K562 (cell line): ENCODE measurements at regions not wholly inside any gene's neighbourhood (a gene's known extent, or its start where the extent isn't known, plus 50 kb on each side); places are given as distances from the start of the nearest gene placed in this dataset.

Experiments used
- ATAC-seq: fragments of 200-7000 bp; cut with Tn5 transposase; 3 replicates; pipeline ENCODE4 v1.9.1; 2020; ENCODE audit warnings: moderate library complexity
- BruUV-seq: library from RNA; stranded (reverse); fragments of 400-500 nt; replicated peaks from 2 replicates; lab custom pipeline; 2021; lab: Mats Ljungman, UMichigan
- CTCF ChIA-PET: fragments of 300-600 bp; formaldehyde crosslinking; extraction: SDS; loops from one replicate; lab custom pipeline; 2021; ENCODE audit warnings: low intra/inter-chr PET ratio; lab: Yijun Ruan, JAX
- POLR2A ChIA-PET: fragments of 300-600, 350-650 bp; sonication (Branson Sonifier 250); formaldehyde crosslinking; extraction: SDS; loops from one replicate; lab custom pipeline; 2021; ENCODE audit warnings: antibody characterized with exemption, inconsistent platforms; lab: Yijun Ruan, JAX
- DNase-seq, 4 experiments: peaks; one replicate each; pipeline versions ENCODE4 v3.0.0 to v3.0.0-alpha.2; 2011 to 2018; ENCODE audit warnings: low spot score in 3 of 4, mixed read lengths in 3 of 4; ENCODE audit errors: extremely low read depth in 1 of 4
- FAIRE-seq: peaks from 2 replicates; lab custom pipeline; 2011; peaks lifted over from hg19 to GRCh38; lab: Jason Lieb, UNC
- H2AFZ ChIP-seq: 2 replicates; pipeline ENCODE4 v1.6.0; 2011; ENCODE audit warnings: low read depth, low read length, control low read depth, inconsistent platforms
- H3K27ac ChIP-seq: fragments of 200-600 bp; 3 replicates; pipeline ENCODE4 v1.8.0; 2011; ENCODE audit warnings: low read depth, mild to moderate bottlenecking, control low read depth, inconsistent platforms, low read length, moderate library complexity, mixed read lengths; ENCODE audit errors: extremely low read depth
- H3K27me3 ChIP-seq, 2 experiments: fragments of 300-600 bp in 1 of 2; 2 replicates in 1 of 2; 3 replicates in 1 of 2; pipeline versions ENCODE4 v1.6.0 to v1.8.0; 2011; ENCODE audit warnings: inconsistent platforms in 2 of 2, low read length in 2 of 2, mild to moderate bottlenecking in 1 of 2, mixed read lengths in 1 of 2, moderate library complexity in 1 of 2; ENCODE audit not compliant: control insufficient read depth in 2 of 2, insufficient read depth in 2 of 2
- H3K36me3 ChIP-seq: fragments of 300-600 bp; 3 replicates; pipeline ENCODE4 v1.8.0; 2011; ENCODE audit warnings: mild to moderate bottlenecking, low read length, inconsistent platforms; ENCODE audit not compliant: control insufficient read depth, insufficient read depth
- H3K4me1 ChIP-seq, 2 experiments: fragments of 200-600 bp in 1 of 2; replicated peaks in 1 of 2; 2 replicates in 1 of 2; 3 replicates in 1 of 2; pipeline versions ENCODE4 v1.5.1 to v1.8.0; 2011; ENCODE audit warnings: inconsistent platforms in 2 of 2, low read length in 2 of 2, mild to moderate bottlenecking in 1 of 2, mixed read lengths in 1 of 2, moderate library complexity in 1 of 2; ENCODE audit not compliant: control insufficient read depth in 2 of 2, insufficient read depth in 2 of 2
- H3K4me2 ChIP-seq: 2 replicates; pipeline ENCODE4 v1.6.1; 2011; ENCODE audit warnings: low read length, control low read depth, inconsistent platforms, mixed read lengths; ENCODE audit not compliant: insufficient read depth
- H3K4me3 ChIP-seq: fragments of 200-600 bp; sonication (generic), shearing (Covaris generic); 2 replicates; pipeline ENCODE4 v1.5.1; 2016; ENCODE audit warnings: control low read depth, inconsistent platforms
- H3K79me2 ChIP-seq: fragments of 200-600 bp; 3 replicates; pipeline ENCODE4 v1.8.0; 2011; ENCODE audit warnings: low read length, inconsistent platforms; ENCODE audit not compliant: control insufficient read depth, insufficient read depth
- H3K9ac ChIP-seq, 2 experiments: 2 replicates each; pipeline versions ENCODE4 v1.6.0 to v1.6.1; 2011; ENCODE audit warnings: low read depth in 2 of 2, low read length in 2 of 2, control low read depth in 1 of 2, inconsistent platforms in 1 of 2, mild to moderate bottlenecking in 1 of 2, mixed read lengths in 1 of 2; ENCODE audit not compliant: insufficient read depth in 1 of 2
- H3K9me1 ChIP-seq: one replicate; pipeline ENCODE4 v1.6.0; 2011; ENCODE audit warnings: inconsistent platforms, mild to moderate bottlenecking, low read length, moderate library complexity; ENCODE audit not compliant: control insufficient read depth, insufficient read depth
- H3K9me3 ChIP-seq: replicated peaks from 2 replicates; pipeline ENCODE4 v1.5.1; 2011; ENCODE audit warnings: low read depth, low read length, inconsistent platforms; ENCODE audit not compliant: control insufficient read depth, insufficient read depth
- H4K20me1 ChIP-seq: replicated peaks from 2 replicates; pipeline ENCODE4 v1.6.1; 2011; ENCODE audit warnings: low read length, inconsistent platforms, mixed read lengths; ENCODE audit not compliant: control insufficient read depth, insufficient read depth
- CBFA2T3 ChIP-seq: fragments of 450-650 bp; IDR thresholded peaks from 2 replicates; pipeline ENCODE4 v1.6.1; 2017
- CREBBP ChIP-seq: IDR thresholded peaks from one replicate; pipeline ENCODE4 v1.6.1; 2012; ENCODE audit warnings: low read depth, mild to moderate bottlenecking, control low read depth, inconsistent platforms, low read length
- LARP7 ChIP-seq: fragments of 450-650 bp; IDR thresholded peaks from 2 replicates; pipeline ENCODE4 v1.6.1; 2016
- LCOR ChIP-seq: sonication (generic); formaldehyde crosslinking; IDR thresholded peaks from 2 replicates; pipeline ENCODE4 v1.8.0; 2022; ENCODE audit warnings: mild to moderate bottlenecking, missing genetic modification reagents
- MAFK ChIP-seq: IDR thresholded peaks from 2 replicates; pipeline ENCODE4 v1.6.1; 2011; ENCODE audit warnings: low read length, improper control_type of control experiment
- MEF2D ChIP-seq: conservative IDR thresholded peaks from 2 replicates; pipeline ENCODE4 v1.6.1; 2016; ENCODE audit warnings: low read depth, missing genetic modification characterization, missing compliant biosample characterization
- NFE2 ChIP-seq: IDR thresholded peaks from 2 replicates; pipeline ENCODE4 v1.6.1; 2014; ENCODE audit warnings: antibody characterized with exemption, low read depth
- ZFX ChIP-seq: sonication (generic); formaldehyde crosslinking; IDR thresholded peaks from 2 replicates; pipeline ENCODE4 v1.8.0; 2022; ENCODE audit warnings: mild to moderate bottlenecking, missing genetic modification reagents, moderate library complexity
- ZNF444 ChIP-seq: fragments of 250-450 bp; sonication (Bioruptor Pico); IDR thresholded peaks from 2 replicates; pipeline ENCODE4 v1.4.0; 2020; ENCODE audit warnings: mild to moderate bottlenecking, moderate library complexity
- ZNF561 ChIP-seq: fragments of 450-650 bp; formaldehyde crosslinking; conservative IDR thresholded peaks from 2 replicates; pipeline ENCODE4 v1.4.0; 2020; ENCODE audit warnings: mild to moderate bottlenecking, moderate library complexity
- WGBS: fragments of 100-300 bp; shearing (Covaris generic); methylation state at CpG from one replicate; pipeline ENCODE4 v1.1.6; 2016; ENCODE audit warnings: low coverage, mixed read lengths; ENCODE audit not compliant: insufficient coverage; ENCODE audit errors: missing lambda C conversion rate; 5-methylcytosine and 5-hydroxymethylcytosine counted together
- in situ Hi-C: fragments of 300-500 bp; cut with MboI; formaldehyde crosslinking; loops from 4 replicates; pipeline ENCODE4 v1.15.0; 2018; ENCODE audit warnings: inconsistent platforms, mixed read lengths
- intact Hi-C: fragments of 100-400 bp; cut with micrococcal nuclease; formaldehyde crosslinking; loops from 2 replicates; pipeline ENCODE4 v1.14.2; 2022
- TF ChIP-seq, protein P1 (sequence below): fragments of 250-450 bp; sonication (Bioruptor Pico); IDR thresholded peaks from 2 replicates; pipeline ENCODE4 v1.4.0; 2020
- TF ChIP-seq, protein P2 (sequence below): fragments of 450-650 bp; conservative IDR thresholded peaks from 2 replicates; pipeline ENCODE4 v1.6.1; 2016; ENCODE audit warnings: missing genetic modification characterization, low read depth, mild to moderate bottlenecking, control low read depth, missing compliant biosample characterization

DNA sequence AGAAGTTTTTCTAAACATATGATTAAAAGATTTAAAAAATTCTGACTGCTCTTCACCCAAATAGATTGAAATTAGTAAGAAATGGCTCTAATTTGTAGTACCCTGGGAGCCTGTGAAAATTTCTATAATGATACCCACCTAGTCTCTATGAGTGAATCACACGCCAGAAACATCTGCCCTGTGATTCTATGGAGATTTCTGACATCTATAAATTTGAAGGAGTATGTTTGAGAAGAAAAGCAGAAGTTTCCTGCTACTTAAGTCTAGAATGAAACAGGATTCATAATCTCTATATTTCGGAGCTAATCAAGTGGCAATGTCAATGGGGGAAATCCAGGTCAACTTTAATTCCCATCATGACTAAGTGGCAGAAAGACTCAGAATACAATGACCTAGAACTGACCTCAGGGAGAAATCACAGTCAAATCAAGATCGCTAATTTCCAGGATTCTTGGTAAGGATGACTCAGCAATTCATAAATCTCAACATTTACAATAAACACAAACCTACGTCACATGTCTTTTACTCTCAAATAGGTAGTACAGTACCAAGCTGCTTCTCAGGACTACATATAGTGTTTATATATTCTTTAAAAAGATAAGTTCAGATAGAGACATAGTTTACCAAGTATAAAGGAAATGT lies 186.2 kb upstream of the TNFAIP3 start (continued):
- 0 out of 2 replicates have a peak, but pooled peaks have one; percentile 9 for TF ChIP-seq CBFA2T3
- no peak for TF ChIP-seq MEF2D (tag)

DNA sequence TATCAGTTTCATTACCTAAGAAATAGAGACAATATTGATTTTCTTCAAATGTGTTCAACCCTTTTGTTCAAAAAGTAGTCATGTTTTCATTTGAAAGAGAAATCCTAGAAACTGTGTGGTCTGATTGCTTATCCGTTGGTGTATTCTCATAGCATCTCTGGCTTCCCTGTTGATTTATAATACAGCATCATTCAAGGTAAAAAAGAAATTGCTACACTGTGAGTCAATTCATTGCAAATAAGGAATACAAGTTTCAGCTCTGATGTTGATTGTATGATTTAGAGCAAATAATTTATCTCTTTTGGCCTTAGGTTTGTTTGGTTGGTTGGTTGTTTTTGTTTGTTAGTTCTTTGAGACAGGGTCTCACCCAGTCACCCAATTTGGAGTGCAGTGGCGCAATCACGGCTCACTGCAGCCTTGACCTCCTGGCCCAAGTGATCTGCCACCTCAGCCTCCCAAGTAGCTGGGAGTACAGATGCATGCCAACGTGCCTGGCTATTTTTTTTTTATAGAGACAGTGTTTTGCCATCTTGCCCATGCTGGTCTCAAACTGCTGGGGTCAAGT lies 185.5 kb upstream of the TNFAIP3 start:
- Histone ChIP-seq H3K9me1 (no peaks in the 10 kb centered on the region), H2AFZ (no peak overlapping the region), H3K36me3 (no peaks in the 10 kb centered on the region), H3K27ac (no peak overlapping the region), H3K4me1 (no peaks in the 10 kb centered on the region), H3K9me3 (no peaks in the 10 kb centered on the region), H3K27me3 (no peaks in the 10 kb centered on the region), H3K4me3 (no peak overlapping the region), H3K9ac (no peak overlapping the region), H4K20me1 (no peaks in the 10 kb centered on the region), H3K4me2 (no peak overlapping the region), H3K79me2 (no peaks in the 10 kb centered on the region)
- FAIRE-seq (no peak), ATAC-seq (no peak), DNase-seq (no peak)
- CTCF ChIA-PET, result no interaction called here
- POLR2A ChIA-PET, result no interaction called here
- no TSS peak for BruUV-seq
- WGBS, result 0% methylated on average over 4 of the region's 4 CpGs
- intact Hi-C loops (no loop called here), in situ Hi-C loops (no loop called here)
- TF ChIP-seq ZFX, result no peak
- no peak for TF ChIP-seq NFE2
- TF ChIP-seq, protein P1, sequence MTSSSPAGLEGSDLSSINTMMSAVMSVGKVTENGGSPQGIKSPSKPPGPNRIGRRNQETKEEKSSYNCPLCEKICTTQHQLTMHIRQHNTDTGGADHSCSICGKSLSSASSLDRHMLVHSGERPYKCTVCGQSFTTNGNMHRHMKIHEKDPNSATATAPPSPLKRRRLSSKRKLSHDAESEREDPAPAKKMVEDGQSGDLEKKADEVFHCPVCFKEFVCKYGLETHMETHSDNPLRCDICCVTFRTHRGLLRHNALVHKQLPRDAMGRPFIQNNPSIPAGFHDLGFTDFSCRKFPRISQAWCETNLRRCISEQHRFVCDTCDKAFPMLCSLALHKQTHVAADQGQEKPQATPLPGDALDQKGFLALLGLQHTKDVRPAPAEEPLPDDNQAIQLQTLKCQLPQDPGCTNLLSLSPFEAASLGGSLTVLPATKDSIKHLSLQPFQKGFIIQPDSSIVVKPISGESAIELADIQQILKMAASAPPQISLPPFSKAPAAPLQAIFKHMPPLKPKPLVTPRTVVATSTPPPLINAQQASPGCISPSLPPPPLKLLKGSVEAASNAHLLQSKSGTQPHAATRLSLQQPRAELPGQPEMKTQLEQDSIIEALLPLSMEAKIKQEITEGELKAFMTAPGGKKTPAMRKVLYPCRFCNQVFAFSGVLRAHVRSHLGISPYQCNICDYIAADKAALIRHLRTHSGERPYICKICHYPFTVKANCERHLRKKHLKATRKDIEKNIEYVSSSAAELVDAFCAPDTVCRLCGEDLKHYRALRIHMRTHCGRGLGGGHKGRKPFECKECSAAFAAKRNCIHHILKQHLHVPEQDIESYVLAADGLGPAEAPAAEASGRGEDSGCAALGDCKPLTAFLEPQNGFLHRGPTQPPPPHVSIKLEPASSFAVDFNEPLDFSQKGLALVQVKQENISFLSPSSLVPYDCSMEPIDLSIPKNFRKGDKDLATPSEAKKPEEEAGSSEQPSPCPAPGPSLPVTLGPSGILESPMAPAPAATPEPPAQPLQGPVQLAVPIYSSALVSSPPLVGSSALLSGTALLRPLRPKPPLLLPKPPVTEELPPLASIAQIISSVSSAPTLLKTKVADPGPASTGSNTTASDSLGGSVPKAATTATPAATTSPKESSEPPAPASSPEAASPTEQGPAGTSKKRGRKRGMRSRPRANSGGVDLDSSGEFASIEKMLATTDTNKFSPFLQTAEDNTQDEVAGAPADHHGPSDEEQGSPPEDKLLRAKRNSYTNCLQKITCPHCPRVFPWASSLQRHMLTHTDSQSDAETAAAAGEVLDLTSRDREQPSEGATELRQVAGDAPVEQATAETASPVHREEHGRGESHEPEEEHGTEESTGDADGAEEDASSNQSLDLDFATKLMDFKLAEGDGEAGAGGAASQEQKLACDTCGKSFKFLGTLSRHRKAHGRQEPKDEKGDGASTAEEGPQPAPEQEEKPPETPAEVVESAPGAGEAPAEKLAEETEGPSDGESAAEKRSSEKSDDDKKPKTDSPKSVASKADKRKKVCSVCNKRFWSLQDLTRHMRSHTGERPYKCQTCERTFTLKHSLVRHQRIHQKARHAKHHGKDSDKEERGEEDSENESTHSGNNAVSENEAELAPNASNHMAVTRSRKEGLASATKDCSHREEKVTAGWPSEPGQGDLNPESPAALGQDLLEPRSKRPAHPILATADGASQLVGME (CRISPR knock-in tag), result no peak
- no peak for TF ChIP-seq ZNF561 (CRISPR knock-in tag)
- no peak for TF ChIP-seq ZNF444 (CRISPR knock-in tag)
- TF ChIP-seq, protein P2, sequence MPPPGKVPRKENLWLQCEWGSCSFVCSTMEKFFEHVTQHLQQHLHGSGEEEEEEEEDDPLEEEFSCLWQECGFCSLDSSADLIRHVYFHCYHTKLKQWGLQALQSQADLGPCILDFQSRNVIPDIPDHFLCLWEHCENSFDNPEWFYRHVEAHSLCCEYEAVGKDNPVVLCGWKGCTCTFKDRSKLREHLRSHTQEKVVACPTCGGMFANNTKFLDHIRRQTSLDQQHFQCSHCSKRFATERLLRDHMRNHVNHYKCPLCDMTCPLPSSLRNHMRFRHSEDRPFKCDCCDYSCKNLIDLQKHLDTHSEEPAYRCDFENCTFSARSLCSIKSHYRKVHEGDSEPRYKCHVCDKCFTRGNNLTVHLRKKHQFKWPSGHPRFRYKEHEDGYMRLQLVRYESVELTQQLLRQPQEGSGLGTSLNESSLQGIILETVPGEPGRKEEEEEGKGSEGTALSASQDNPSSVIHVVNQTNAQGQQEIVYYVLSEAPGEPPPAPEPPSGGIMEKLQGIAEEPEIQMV, result no peak
- TF ChIP-seq LCOR, result no peak
- no peak for TF ChIP-seq CREBBP
- TF ChIP-seq LARP7, result no peak
- TF ChIP-seq MAFK, result no peak
